Peyer's patch (tissue), 4 donors: ENCODE measurements at regions not wholly inside any gene's neighbourhood (a gene's known extent, or its start where the extent isn't known, plus 50 kb on each side); places are given as distances from the start of the nearest gene placed in this dataset.

ENCODE experiments used
- POLR2A ChIP-seq, 2 donors: fragments of 450-650 bp; IDR thresholded peaks; one replicate each; pipeline ENCODE4 v1.5.1; 2017; ENCODE audit warnings: antibody characterized with exemption in 2 of 2, mild to moderate bottlenecking in 2 of 2, moderate library complexity in 2 of 2
- TF ChIP-seq, protein P1 (sequence below), 6 experiments: fragments of 450-650 bp in 4 of 6; fragments of 200-600 bp in 2 of 6; sonication (generic) in 1 of 6; IDR thresholded peaks; one replicate each; pipeline ENCODE4 v1.5.1; 2017 to 2019; ENCODE audit warnings: antibody characterized with exemption in 6 of 6, mild to moderate bottlenecking in 3 of 6, moderate library complexity in 1 of 6

DNA sequence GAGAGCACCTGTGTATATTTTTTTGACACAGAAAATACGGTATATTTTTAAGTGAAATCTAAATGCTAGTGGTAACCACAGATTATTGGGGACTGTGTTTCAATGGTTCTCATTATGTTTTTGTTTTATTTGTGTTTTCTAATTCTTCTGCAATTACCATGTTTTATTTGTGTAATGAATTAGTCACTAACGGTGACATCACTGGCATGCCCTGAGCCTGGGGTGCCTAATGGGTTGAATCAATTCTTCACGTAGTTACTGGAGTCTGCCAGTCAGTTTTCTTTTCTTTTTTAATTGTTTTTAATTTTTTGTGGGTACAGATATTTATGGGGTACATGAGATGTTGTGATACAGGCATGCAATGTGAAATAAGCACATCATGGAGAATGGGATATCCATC lies 168.8 kb downstream of the RELL1 start:
- TF ChIP-seq, protein P1, sequence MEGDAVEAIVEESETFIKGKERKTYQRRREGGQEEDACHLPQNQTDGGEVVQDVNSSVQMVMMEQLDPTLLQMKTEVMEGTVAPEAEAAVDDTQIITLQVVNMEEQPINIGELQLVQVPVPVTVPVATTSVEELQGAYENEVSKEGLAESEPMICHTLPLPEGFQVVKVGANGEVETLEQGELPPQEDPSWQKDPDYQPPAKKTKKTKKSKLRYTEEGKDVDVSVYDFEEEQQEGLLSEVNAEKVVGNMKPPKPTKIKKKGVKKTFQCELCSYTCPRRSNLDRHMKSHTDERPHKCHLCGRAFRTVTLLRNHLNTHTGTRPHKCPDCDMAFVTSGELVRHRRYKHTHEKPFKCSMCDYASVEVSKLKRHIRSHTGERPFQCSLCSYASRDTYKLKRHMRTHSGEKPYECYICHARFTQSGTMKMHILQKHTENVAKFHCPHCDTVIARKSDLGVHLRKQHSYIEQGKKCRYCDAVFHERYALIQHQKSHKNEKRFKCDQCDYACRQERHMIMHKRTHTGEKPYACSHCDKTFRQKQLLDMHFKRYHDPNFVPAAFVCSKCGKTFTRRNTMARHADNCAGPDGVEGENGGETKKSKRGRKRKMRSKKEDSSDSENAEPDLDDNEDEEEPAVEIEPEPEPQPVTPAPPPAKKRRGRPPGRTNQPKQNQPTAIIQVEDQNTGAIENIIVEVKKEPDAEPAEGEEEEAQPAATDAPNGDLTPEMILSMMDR (IDR thresholded peaks at IDR 0.05): no peak
- TF ChIP-seq POLR2A (IDR thresholded peaks at IDR 0.05): no peak
